Memory B cell (primary cell): ENCODE measurements at regions not wholly inside any gene's neighbourhood (a gene's known extent, or its start where the extent isn't known, plus 50 kb on each side); places are given as distances from the start of the nearest gene placed in this dataset.

Source experiments
- ATAC-seq: fragments of 150-1000 bp; cut with Tn5 transposase; 2 replicates; pipeline ENCODE4 v1.10.0; 2021; ENCODE audit warnings: low read depth, mild to moderate bottlenecking, moderate library complexity
- DNase-seq, 2 donors: peaks; one replicate each; pipeline ENCODE4 v3.0.0; 2022; ENCODE audit warnings: low spot score in 2 of 2
- H3K27ac Mint-ChIP-seq: one replicate; pipeline ENCODE4 v1.8.0; 2022; ENCODE audit warnings: mild to moderate bottlenecking, moderate library complexity, mixed read lengths
- H3K27me3 Mint-ChIP-seq: one replicate; pipeline ENCODE4 v1.8.0; 2022; ENCODE audit warnings: mixed read lengths
- H3K36me3 Mint-ChIP-seq: one replicate; pipeline ENCODE4 v1.8.0; 2022; ENCODE audit warnings: mild to moderate bottlenecking, mixed read lengths
- H3K4me1 Mint-ChIP-seq: one replicate; pipeline ENCODE4 v1.8.0; 2022; ENCODE audit warnings: mixed read lengths
- H3K4me3 Mint-ChIP-seq: one replicate; pipeline ENCODE4 v1.8.0; 2022; ENCODE audit warnings: mild to moderate bottlenecking, moderate library complexity, mixed read lengths
- H3K9me3 Mint-ChIP-seq: one replicate; pipeline ENCODE4 v1.8.0; 2022; ENCODE audit warnings: mixed read lengths

GRCh38 chr14:50039120-50039517 lies 77.3 kb downstream of the VCPKMT start:
- peak overlapping the region; percentile 18 for H3K4me3 Mint-ChIP-seq
- DNase-seq (no peak), ATAC-seq (no peak)
- peak overlapping the region; percentile 74 for H3K27ac Mint-ChIP-seq
- H3K27me3 Mint-ChIP-seq, result no peaks in the 10 kb centered on the region
- H3K9me3 Mint-ChIP-seq, result no peaks in the 10 kb centered on the region
- H3K4me1 Mint-ChIP-seq, result peaks cover 31% of the 10 kb centered on the region
- H3K36me3 Mint-ChIP-seq, result peaks cover 16% of the 10 kb centered on the region

GRCh38 chr14:50039734-50040400 lies 76.5 kb downstream of the VCPKMT start:
- no peaks in the 10 kb centered on the region for H3K27me3 Mint-ChIP-seq
- peak overlapping the region; percentile 87 for H3K27ac Mint-ChIP-seq
- no peak for DNase-seq
- H3K4me1 Mint-ChIP-seq, result peaks cover 35% of the 10 kb centered on the region
- H3K9me3 Mint-ChIP-seq, result no peaks in the 10 kb centered on the region
- no peak for ATAC-seq
- H3K36me3 Mint-ChIP-seq, result peaks cover 16% of the 10 kb centered on the region
- peak overlapping the region; percentile 67 for H3K4me3 Mint-ChIP-seq

- no peak for DNase-seq
- Mint-ChIP-seq H3K4me3 (peak overlapping the region; percentile 67), H3K27ac (peak overlapping the region; percentile 87), H3K27me3 (no peaks in the 10 kb centered on the region), H3K4me1 (peaks cover 39% of the 10 kb centered on the region), H3K36me3 (peaks cover 16% of the 10 kb centered on the region), H3K9me3 (no peaks in the 10 kb centered on the region)
- peak; percentile 54 for ATAC-seq
Observed at GRCh38 chr14:50040401-50040775, 76.0 kb downstream of the VCPKMT start.

GRCh38 chr14:50040895-50041465 lies 75.4 kb downstream of the VCPKMT start:
- ATAC-seq (no peak), DNase-seq (no peak)
- no peak overlapping the region for H3K4me3 Mint-ChIP-seq
- H3K27me3 Mint-ChIP-seq, result no peaks in the 10 kb centered on the region
- no peaks in the 10 kb centered on the region for H3K9me3 Mint-ChIP-seq
- H3K4me1 Mint-ChIP-seq, result peaks cover 45% of the 10 kb centered on the region
- H3K36me3 Mint-ChIP-seq, result peaks cover 20% of the 10 kb centered on the region
- peak overlapping the region; percentile 87 for H3K27ac Mint-ChIP-seq

GRCh38 chr14:50041980-50042379 lies 74.4 kb downstream of the VCPKMT start:
- Mint-ChIP-seq H3K27me3 (no peaks in the 10 kb centered on the region), H3K36me3 (peaks cover 23% of the 10 kb centered on the region), H3K4me1 (peaks cover 52% of the 10 kb centered on the region), H3K9me3 (no peaks in the 10 kb centered on the region), H3K27ac (no peak overlapping the region), H3K4me3 (no peak overlapping the region)
- DNase-seq, result no peak
- no peak for ATAC-seq

- DNase-seq (no peak), ATAC-seq (no peak)
- peaks cover 13% of the 10 kb centered on the region for H3K36me3 Mint-ChIP-seq
- H3K4me3 Mint-ChIP-seq, result peak overlapping the region; percentile 7
- H3K27ac Mint-ChIP-seq, result peak overlapping the region; percentile 95
- peaks cover 51% of the 10 kb centered on the region for H3K4me1 Mint-ChIP-seq
- no peaks in the 10 kb centered on the region for H3K9me3 Mint-ChIP-seq
- H3K27me3 Mint-ChIP-seq, result no peaks in the 10 kb centered on the region
Observed at GRCh38 chr14:50044042-50044651, 72.2 kb downstream of the VCPKMT start.

- DNase-seq, result peak; percentile 39 to 49
- Mint-ChIP-seq H3K4me1 (peaks cover 55% of the 10 kb centered on the region), H3K9me3 (no peaks in the 10 kb centered on the region), H3K27ac (peak overlapping the region; percentile 95), H3K36me3 (peaks cover 18% of the 10 kb centered on the region), H3K4me3 (peak overlapping the region; percentile 58), H3K27me3 (no peaks in the 10 kb centered on the region)
- peak; percentile 87 for ATAC-seq
Observed at GRCh38 chr14:50045039-50045711, 71.2 kb downstream of the VCPKMT start.

- Mint-ChIP-seq H3K27ac (peak overlapping the region; percentile 95), H3K9me3 (no peaks in the 10 kb centered on the region), H3K4me1 (peaks cover 49% of the 10 kb centered on the region), H3K27me3 (no peaks in the 10 kb centered on the region), H3K36me3 (peaks cover 22% of the 10 kb centered on the region), H3K4me3 (peak overlapping the region; percentile 58)
- ATAC-seq (no peak), DNase-seq (no peak)
Observed at GRCh38 chr14:50045837-50046236, 70.5 kb downstream of the VCPKMT start.

- H3K27me3 Mint-ChIP-seq, result no peaks in the 10 kb centered on the region
- no peaks in the 10 kb centered on the region for H3K9me3 Mint-ChIP-seq
- peaks cover 27% of the 10 kb centered on the region for H3K36me3 Mint-ChIP-seq
- H3K27ac Mint-ChIP-seq, result peak overlapping the region; percentile 95
- peak; percentile 64 for ATAC-seq
- peaks cover 49% of the 10 kb centered on the region for H3K4me1 Mint-ChIP-seq
- H3K4me3 Mint-ChIP-seq, result peak overlapping the region; percentile 57
- DNase-seq, result peak in 1 of 2 donors; percentile 35
Observed at GRCh38 chr14:50047274-50047676, 69.1 kb downstream of the VCPKMT start.

GRCh38 chr14:50049093-50049492 lies 67.3 kb downstream of the VCPKMT start:
- no peaks in the 10 kb centered on the region for H3K9me3 Mint-ChIP-seq
- ATAC-seq (no peak), DNase-seq (no peak)
- H3K4me3 Mint-ChIP-seq, result no peak overlapping the region
- H3K36me3 Mint-ChIP-seq, result peaks cover 30% of the 10 kb centered on the region
- H3K27ac Mint-ChIP-seq, result peak overlapping the region; percentile 4
- H3K27me3 Mint-ChIP-seq, result no peaks in the 10 kb centered on the region
- H3K4me1 Mint-ChIP-seq, result peaks cover 45% of the 10 kb centered on the region

- Mint-ChIP-seq H3K36me3 (peaks cover 30% of the 10 kb centered on the region), H3K4me1 (peaks cover 39% of the 10 kb centered on the region), H3K27me3 (no peaks in the 10 kb centered on the region), H3K9me3 (no peaks in the 10 kb centered on the region), H3K27ac (peak overlapping the region; percentile 4), H3K4me3 (no peak overlapping the region)
- ATAC-seq (no peak), DNase-seq (no peak)
Observed at GRCh38 chr14:50049703-50050570, 66.4 kb downstream of the VCPKMT start.

- Mint-ChIP-seq H3K4me3 (no peak overlapping the region), H3K27ac (no peak overlapping the region), H3K9me3 (no peaks in the 10 kb centered on the region), H3K4me1 (peaks cover 31% of the 10 kb centered on the region), H3K27me3 (no peaks in the 10 kb centered on the region), H3K36me3 (peaks cover 24% of the 10 kb centered on the region)
- ATAC-seq, result no peak
- DNase-seq, result no peak
Observed at GRCh38 chr14:50051106-50051505, 65.3 kb downstream of the VCPKMT start.

- ATAC-seq (no peak), DNase-seq (no peak)
- Mint-ChIP-seq H3K36me3 (peaks cover 21% of the 10 kb centered on the region), H3K9me3 (no peaks in the 10 kb centered on the region), H3K27ac (no peak overlapping the region), H3K27me3 (no peaks in the 10 kb centered on the region), H3K4me3 (no peak overlapping the region), H3K4me1 (peaks cover 32% of the 10 kb centered on the region)
Observed at GRCh38 chr14:50051706-50052105, 64.7 kb downstream of the VCPKMT start.
